Tibial nerve (tissue), 4 donors: ENCODE measurements at regions not wholly inside any gene's neighbourhood (a gene's known extent, or its start where the extent isn't known, plus 50 kb on each side); places are given as distances from the start of the nearest gene placed in this dataset.

ENCODE experiments used
- EP300 ChIP-seq, 2 donors: sonication (generic); formaldehyde crosslinking; IDR thresholded peaks; one replicate each; pipeline ENCODE4 v1.6.1; 2017; ENCODE audit warnings: antibody characterized with exemption in 2 of 2, mild to moderate bottlenecking in 1 of 2
- TF ChIP-seq, protein P1 (sequence below), 5 experiments: fragments of 200-600 bp in 3 of 5; fragments of 450-650 bp in 2 of 5; sonication (generic) in 3 of 5; IDR thresholded peaks; one replicate each; pipeline ENCODE4 v1.5.1; 2016 to 2019; ENCODE audit warnings: antibody characterized with exemption in 5 of 5, mild to moderate bottlenecking in 3 of 5, moderate library complexity in 2 of 5

DNA sequence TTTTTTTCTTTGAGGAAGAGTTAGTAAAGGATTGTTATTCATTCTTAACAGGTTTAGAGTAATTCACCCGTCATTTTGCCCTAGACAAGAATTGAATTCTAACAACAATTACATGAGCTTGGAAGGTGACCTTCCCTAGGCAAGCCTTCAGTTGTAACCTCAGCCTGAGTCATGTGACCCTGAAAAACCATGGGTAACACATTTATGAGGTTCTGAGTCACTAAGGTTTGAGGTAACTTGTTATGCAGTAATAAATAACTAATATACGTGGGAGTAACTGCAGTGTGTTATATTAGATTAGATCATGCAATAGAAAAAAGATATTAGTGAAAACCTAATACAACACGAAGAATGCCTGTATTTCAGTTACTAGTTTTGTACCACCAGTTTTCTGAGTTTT is 237.6 kb upstream of the NDN start:
- TF ChIP-seq, protein P1, sequence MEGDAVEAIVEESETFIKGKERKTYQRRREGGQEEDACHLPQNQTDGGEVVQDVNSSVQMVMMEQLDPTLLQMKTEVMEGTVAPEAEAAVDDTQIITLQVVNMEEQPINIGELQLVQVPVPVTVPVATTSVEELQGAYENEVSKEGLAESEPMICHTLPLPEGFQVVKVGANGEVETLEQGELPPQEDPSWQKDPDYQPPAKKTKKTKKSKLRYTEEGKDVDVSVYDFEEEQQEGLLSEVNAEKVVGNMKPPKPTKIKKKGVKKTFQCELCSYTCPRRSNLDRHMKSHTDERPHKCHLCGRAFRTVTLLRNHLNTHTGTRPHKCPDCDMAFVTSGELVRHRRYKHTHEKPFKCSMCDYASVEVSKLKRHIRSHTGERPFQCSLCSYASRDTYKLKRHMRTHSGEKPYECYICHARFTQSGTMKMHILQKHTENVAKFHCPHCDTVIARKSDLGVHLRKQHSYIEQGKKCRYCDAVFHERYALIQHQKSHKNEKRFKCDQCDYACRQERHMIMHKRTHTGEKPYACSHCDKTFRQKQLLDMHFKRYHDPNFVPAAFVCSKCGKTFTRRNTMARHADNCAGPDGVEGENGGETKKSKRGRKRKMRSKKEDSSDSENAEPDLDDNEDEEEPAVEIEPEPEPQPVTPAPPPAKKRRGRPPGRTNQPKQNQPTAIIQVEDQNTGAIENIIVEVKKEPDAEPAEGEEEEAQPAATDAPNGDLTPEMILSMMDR (IDR thresholded peaks at IDR 0.05), result no peak
- no peak for TF ChIP-seq EP300 (IDR thresholded peaks at IDR 0.05)
